Neural progenitor cell (in vitro differentiated cells): ENCODE measurements at regions not wholly inside any gene's neighbourhood (a gene's known extent, or its start where the extent isn't known, plus 50 kb on each side); places are given as distances from the start of the nearest gene placed in this dataset.
A peak's percentile ranks its signal among the peaks of the same experiment; 100 is the strongest.

Experiments used
- DNase-seq: peaks from one replicate; pipeline ENCODE4 v3.0.0-alpha.2; 2016; ENCODE audit warnings: low spot score
- H2AFZ ChIP-seq: fragments of 200-600 bp; sonication (generic); replicated peaks from 2 replicates; pipeline ENCODE4 v1.6.1; 2016; ENCODE audit warnings: antibody characterized with exemption
- H3F3A ChIP-seq: fragments of 200-600 bp; sonication (generic); 2 replicates; pipeline ENCODE4 v1.6.1; 2016; ENCODE audit warnings: antibody characterized with exemption, low read depth
- H3K27ac ChIP-seq: fragments of 200-600 bp; sonication (generic); 2 replicates; pipeline ENCODE4 v1.5.1; 2016; ENCODE audit warnings: mild to moderate bottlenecking
- H3K27me3 ChIP-seq: fragments of 200-600 bp; sonication (generic); 2 replicates; pipeline ENCODE4 v1.6.1; 2016; ENCODE audit warnings: mild to moderate bottlenecking, moderate library complexity
- H3K36me3 ChIP-seq: fragments of 200-600 bp; sonication (generic); 2 replicates; pipeline ENCODE4 v1.5.1; 2016
- H3K4me1 ChIP-seq: fragments of 200-600 bp; sonication (generic); 2 replicates; pipeline ENCODE4 v1.6.1; 2016; ENCODE audit warnings: mixed run types
- H3K4me2 ChIP-seq: fragments of 200-600 bp; sonication (generic); 2 replicates; pipeline ENCODE4 v1.6.1; 2016
- H3K4me3 ChIP-seq: fragments of 200-600 bp; sonication (generic); 2 replicates; pipeline ENCODE4 v1.5.1; 2016
- H3K79me2 ChIP-seq: fragments of 200-600 bp; sonication (generic); 2 replicates; pipeline ENCODE4 v1.6.1; 2016; ENCODE audit warnings: low read depth
- H3K9ac ChIP-seq: fragments of 200-600 bp; sonication (generic); 2 replicates; pipeline ENCODE4 v1.6.1; 2016
- H3K9me3 ChIP-seq: fragments of 200-600 bp; sonication (generic); 2 replicates; pipeline ENCODE4 v1.5.1; 2016; ENCODE audit warnings: low read depth
- H4K20me1 ChIP-seq: fragments of 200-600 bp; sonication (generic); 2 replicates; pipeline ENCODE4 v1.6.1; 2016; ENCODE audit warnings: low read depth
- H3K27ac Mint-ChIP-seq: 3 replicates; pipeline ENCODE4 v1.8.0; 2021; ENCODE audit warnings: mixed read lengths
- H3K27me3 Mint-ChIP-seq: 2 replicates; pipeline ENCODE4 v1.8.0; 2022; ENCODE audit warnings: low read depth, mild to moderate bottlenecking, inconsistent platforms, moderate library complexity, mixed read lengths; ENCODE audit not compliant: insufficient read depth
- H3K36me3 Mint-ChIP-seq: 3 replicates; pipeline ENCODE4 v1.8.0; 2021; ENCODE audit warnings: mixed read lengths
- H3K4me1 Mint-ChIP-seq: 3 replicates; pipeline ENCODE4 v1.8.0; 2021; ENCODE audit warnings: mixed read lengths
- H3K4me3 Mint-ChIP-seq: 3 replicates; pipeline ENCODE4 v1.8.0; 2021; ENCODE audit warnings: mild to moderate bottlenecking, moderate library complexity, mixed read lengths
- H3K9me3 Mint-ChIP-seq: 3 replicates; pipeline ENCODE4 v1.8.0; 2020; ENCODE audit warnings: mixed read lengths
- EZH2 ChIP-seq: fragments of 200-600 bp; sonication (generic); IDR thresholded peaks from 2 replicates; pipeline ENCODE4 v1.6.1; 2017; ENCODE audit warnings: antibody characterized with exemption, mild to moderate bottlenecking, moderate library complexity
- EZH2phosphoT487 ChIP-seq: fragments of 200-600 bp; sonication (generic); IDR thresholded peaks from 2 replicates; pipeline ENCODE4 v1.6.1; 2017; ENCODE audit warnings: antibody characterized with exemption
- TF ChIP-seq, protein P1 (sequence below): fragments of 200-600 bp; sonication (generic); IDR thresholded peaks from 2 replicates; pipeline ENCODE4 v1.5.1; 2017; ENCODE audit warnings: antibody characterized with exemption, mild to moderate bottlenecking

DNA sequence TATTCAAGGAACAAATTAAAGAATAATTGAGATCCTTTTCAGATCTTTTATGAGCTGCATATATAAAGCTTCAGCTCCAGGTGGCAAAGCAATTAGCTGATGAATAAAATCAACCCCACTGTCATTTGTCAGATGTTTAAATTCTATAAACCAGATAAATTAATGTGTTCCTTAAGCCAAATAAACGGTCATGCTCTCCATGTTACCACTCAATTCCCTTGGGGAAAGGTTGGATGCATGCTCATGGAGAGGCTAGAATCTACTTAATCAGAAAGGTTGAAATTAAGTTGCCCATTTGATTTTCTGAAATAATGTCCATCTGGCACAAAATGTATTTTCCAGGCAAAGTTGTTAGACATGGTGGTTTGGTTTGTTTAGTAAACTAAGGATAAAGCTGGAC, 282.5 kb upstream of the SPRED2 start:
- no peaks in the 10 kb centered on the region for H3K36me3 ChIP-seq
- H3K9ac ChIP-seq: no peak overlapping the region
- H3K4me3 ChIP-seq: no peak overlapping the region
- Mint-ChIP-seq H3K4me3 (no peak overlapping the region), H3K4me1 (peaks cover 2% of the 10 kb centered on the region), H3K27ac (no peak overlapping the region), H3K27me3 (peaks cover 3% of the 10 kb centered on the region), H3K36me3 (no peaks in the 10 kb centered on the region), H3K9me3 (no peaks in the 10 kb centered on the region)
- no peaks in the 10 kb centered on the region for H3K27me3 ChIP-seq
- H3K27ac ChIP-seq: no peak overlapping the region
- no peaks in the 10 kb centered on the region for H3K4me1 ChIP-seq
- TF ChIP-seq EZH2: no peak
- TF ChIP-seq, protein P1, sequence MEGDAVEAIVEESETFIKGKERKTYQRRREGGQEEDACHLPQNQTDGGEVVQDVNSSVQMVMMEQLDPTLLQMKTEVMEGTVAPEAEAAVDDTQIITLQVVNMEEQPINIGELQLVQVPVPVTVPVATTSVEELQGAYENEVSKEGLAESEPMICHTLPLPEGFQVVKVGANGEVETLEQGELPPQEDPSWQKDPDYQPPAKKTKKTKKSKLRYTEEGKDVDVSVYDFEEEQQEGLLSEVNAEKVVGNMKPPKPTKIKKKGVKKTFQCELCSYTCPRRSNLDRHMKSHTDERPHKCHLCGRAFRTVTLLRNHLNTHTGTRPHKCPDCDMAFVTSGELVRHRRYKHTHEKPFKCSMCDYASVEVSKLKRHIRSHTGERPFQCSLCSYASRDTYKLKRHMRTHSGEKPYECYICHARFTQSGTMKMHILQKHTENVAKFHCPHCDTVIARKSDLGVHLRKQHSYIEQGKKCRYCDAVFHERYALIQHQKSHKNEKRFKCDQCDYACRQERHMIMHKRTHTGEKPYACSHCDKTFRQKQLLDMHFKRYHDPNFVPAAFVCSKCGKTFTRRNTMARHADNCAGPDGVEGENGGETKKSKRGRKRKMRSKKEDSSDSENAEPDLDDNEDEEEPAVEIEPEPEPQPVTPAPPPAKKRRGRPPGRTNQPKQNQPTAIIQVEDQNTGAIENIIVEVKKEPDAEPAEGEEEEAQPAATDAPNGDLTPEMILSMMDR: no peak
- no peak for TF ChIP-seq EZH2phosphoT487
- no peak overlapping the region for H3K4me2 ChIP-seq
- H4K20me1 ChIP-seq: no peaks in the 10 kb centered on the region
- DNase-seq: no peak
- no peak overlapping the region for H2AFZ ChIP-seq
- no peaks in the 10 kb centered on the region for H3K79me2 ChIP-seq
- H3K9me3 ChIP-seq: no peaks in the 10 kb centered on the region
- no peaks in the 10 kb centered on the region for H3F3A ChIP-seq

DNA sequence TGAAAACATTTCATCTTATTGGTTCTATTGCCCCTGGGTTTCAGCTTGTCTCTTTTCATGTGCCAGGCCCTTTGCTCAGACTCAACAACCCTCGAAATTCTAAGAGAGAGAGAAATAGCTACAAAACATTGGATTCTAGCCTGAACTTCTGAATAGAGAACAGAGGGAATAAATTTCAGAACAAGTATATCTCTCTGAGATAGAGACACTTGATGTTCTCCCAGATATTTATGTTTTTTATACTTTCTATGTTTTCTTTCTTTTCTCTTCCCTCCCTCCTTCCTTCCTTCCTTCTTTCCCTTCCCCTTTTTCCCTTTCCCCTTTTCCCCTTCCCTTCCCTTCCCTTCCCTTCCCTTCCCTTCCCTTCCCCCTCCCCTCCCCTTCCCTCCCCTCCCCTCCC, 279.5 kb upstream of the SPRED2 start:
- no peaks in the 10 kb centered on the region for H3K9me3 Mint-ChIP-seq
- no peaks in the 10 kb centered on the region for H3K27me3 Mint-ChIP-seq
- H3K36me3 Mint-ChIP-seq: no peaks in the 10 kb centered on the region
- no peaks in the 10 kb centered on the region for H3K79me2 ChIP-seq
- H3K9ac ChIP-seq: no peak overlapping the region
- no peak overlapping the region for H3K4me3 Mint-ChIP-seq
- H3K36me3 ChIP-seq: no peaks in the 10 kb centered on the region
- no peak overlapping the region for H3K27ac Mint-ChIP-seq
- H3K27ac ChIP-seq: no peak overlapping the region
- H3K27me3 ChIP-seq: no peaks in the 10 kb centered on the region
- H3K9me3 ChIP-seq: no peaks in the 10 kb centered on the region
- H3K4me3 ChIP-seq: no peak overlapping the region
- no peak overlapping the region for H2AFZ ChIP-seq
- H4K20me1 ChIP-seq: no peaks in the 10 kb centered on the region
- TF ChIP-seq, protein P1: no peak
- TF ChIP-seq EZH2phosphoT487 (no peak), EZH2 (no peak)
- no peaks in the 10 kb centered on the region for H3F3A ChIP-seq
- H3K4me1 ChIP-seq: no peaks in the 10 kb centered on the region
- H3K4me2 ChIP-seq: no peak overlapping the region
- no peaks in the 10 kb centered on the region for H3K4me1 Mint-ChIP-seq
- DNase-seq: no peak

DNA sequence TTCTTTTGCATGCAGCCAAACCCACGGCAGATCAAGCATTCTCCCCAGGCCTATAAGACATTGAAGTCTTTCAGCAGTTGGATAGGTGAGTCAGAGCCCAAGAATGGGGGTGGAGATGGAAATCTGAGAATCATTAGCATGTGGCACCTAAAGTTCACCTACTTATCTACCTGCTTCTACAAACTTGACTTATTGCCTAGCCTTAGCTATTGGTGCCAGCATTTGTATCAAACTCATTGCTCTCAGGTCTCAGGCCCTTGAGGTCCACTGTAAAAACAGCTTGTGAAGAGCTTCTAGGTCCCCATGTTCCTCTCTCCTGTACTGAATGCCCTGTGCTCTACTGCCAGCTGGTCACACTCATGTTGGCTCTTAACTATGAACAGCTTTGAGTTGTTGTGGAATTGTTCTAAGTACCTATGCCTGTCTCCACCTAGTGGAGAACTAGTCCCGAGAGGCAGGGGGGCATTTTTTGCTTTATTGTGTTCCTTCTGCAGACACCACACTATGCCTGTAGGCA, 278.4 kb upstream of the SPRED2 start:
- Histone ChIP-seq H3K4me3 (no peak overlapping the region), H3K4me2 (no peak overlapping the region), H2AFZ (no peak overlapping the region), H3K4me1 (no peaks in the 10 kb centered on the region), H3F3A (no peaks in the 10 kb centered on the region), H4K20me1 (no peaks in the 10 kb centered on the region), H3K36me3 (no peaks in the 10 kb centered on the region), H3K9me3 (no peaks in the 10 kb centered on the region), H3K27ac (no peak overlapping the region), H3K79me2 (no peaks in the 10 kb centered on the region), H3K27me3 (no peaks in the 10 kb centered on the region), H3K9ac (no peak overlapping the region)
- Mint-ChIP-seq H3K9me3 (no peaks in the 10 kb centered on the region), H3K4me3 (no peak overlapping the region), H3K36me3 (no peaks in the 10 kb centered on the region), H3K27me3 (no peaks in the 10 kb centered on the region), H3K4me1 (no peaks in the 10 kb centered on the region), H3K27ac (no peak overlapping the region)
- TF ChIP-seq EZH2phosphoT487 (no peak), EZH2 (no peak)
- TF ChIP-seq, protein P1: peak; percentile 48
- DNase-seq: peak; percentile 36
